ENCODE measurements at regions not wholly inside any gene's neighbourhood (a gene's known extent, or its start where the extent isn't known, plus 50 kb on each side); places are given as distances from the start of the nearest gene placed in this dataset.

DNA sequence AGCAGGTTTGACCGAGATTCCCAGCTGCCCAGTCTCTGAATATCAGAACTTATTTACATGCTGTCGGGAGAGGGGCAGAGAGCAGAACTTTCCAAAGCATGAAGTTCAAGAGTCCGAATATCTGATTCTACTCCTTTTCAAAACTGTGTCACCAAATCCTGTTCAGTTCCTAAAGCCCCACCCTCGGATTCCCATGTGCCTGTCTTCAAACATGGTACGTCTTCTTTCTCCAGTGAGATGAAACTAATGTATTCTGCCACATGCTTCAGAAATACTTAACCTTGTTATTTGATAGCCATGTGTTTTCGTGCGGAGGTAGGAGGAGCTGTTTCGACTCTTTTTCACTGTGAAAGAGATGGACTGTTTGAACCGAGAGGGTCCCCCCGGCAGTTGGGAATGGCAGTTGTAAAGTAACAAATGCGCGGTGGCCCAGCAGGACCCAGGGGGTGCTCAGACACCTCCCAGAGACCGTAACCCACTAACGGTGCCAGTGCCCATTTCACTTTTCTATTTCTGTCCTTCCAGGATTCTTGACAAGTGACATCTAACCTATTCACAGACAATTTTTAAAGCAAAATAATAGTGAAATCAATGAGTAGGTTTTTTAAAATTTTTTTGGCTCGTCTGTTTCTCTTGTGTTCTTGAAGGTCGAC lies 67.2 kb downstream of the ZBTB18 start:
- TF ChIP-seq, protein P1, sequence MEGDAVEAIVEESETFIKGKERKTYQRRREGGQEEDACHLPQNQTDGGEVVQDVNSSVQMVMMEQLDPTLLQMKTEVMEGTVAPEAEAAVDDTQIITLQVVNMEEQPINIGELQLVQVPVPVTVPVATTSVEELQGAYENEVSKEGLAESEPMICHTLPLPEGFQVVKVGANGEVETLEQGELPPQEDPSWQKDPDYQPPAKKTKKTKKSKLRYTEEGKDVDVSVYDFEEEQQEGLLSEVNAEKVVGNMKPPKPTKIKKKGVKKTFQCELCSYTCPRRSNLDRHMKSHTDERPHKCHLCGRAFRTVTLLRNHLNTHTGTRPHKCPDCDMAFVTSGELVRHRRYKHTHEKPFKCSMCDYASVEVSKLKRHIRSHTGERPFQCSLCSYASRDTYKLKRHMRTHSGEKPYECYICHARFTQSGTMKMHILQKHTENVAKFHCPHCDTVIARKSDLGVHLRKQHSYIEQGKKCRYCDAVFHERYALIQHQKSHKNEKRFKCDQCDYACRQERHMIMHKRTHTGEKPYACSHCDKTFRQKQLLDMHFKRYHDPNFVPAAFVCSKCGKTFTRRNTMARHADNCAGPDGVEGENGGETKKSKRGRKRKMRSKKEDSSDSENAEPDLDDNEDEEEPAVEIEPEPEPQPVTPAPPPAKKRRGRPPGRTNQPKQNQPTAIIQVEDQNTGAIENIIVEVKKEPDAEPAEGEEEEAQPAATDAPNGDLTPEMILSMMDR (IDR thresholded peaks at IDR 0.05; ENCODE audit: extremely low read depth, missing control alignments): no peak
- no peak for DNase-seq (ENCODE audit: low spot score)

DNA sequence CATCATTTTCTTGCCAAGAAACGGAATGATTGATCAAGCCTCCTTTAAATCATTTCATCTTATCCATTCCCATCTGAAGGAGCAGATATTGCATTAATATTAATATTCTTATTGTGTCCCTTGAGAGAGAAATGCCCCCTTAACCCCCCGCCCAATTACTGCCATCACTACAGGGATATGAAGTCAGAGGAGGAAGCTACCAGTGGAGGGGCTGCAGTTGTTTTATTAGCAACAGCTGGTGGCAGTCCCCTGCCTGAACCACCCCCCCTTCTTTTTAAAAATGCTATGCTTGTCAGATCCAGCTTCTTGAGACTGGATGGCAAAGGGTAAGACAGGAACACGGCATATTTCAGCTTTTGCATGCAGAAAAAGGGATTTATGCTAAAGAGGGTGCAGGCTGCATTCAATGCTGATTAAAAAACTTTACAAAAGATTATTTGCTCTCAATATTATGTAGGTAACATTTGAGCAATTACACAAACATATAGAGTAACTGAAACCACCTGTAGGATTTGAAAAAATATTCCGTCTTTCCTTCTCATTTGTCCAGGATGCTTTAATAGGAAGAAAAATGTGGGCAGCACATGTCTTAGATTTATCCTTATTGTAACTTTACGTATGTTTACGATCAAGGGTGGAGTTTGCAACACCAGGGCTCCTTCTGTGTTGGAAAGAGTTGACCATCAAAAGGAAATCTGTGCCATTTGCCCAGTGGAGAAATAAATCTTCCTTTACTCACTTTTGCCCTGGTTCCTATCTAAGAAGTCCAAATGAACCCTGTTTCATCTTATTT lies 77.7 kb downstream of the ZBTB18 start:
- TF ChIP-seq, protein P1 (IDR thresholded peaks at IDR 0.05; ENCODE audit: extremely low read depth, missing control alignments): no peak
- DNase-seq (ENCODE audit: low spot score): no peak

DNA sequence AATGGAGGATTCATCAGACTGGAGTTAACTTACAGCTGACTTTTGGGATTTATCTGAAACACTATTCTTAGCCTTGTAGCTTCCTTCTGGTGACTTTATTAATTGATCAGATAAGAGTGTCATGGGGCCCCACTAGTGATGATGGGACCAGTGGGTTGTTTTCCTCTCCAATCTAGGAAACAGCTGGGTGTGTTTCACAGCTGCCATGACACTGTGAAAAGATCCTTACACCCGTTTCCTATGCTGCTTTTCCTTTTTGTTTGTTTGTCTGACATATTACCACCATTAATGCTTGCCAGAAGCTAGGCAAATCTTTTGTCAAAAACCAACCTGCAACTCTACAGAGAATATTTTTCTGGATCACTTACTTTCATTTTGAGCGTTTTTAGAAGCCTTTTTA lies 86.2 kb downstream of the ZBTB18 start:
- TF ChIP-seq, protein P1 (IDR thresholded peaks at IDR 0.05; ENCODE audit: extremely low read depth, missing control alignments): no peak
- no peak for DNase-seq (ENCODE audit: low spot score)

DNA sequence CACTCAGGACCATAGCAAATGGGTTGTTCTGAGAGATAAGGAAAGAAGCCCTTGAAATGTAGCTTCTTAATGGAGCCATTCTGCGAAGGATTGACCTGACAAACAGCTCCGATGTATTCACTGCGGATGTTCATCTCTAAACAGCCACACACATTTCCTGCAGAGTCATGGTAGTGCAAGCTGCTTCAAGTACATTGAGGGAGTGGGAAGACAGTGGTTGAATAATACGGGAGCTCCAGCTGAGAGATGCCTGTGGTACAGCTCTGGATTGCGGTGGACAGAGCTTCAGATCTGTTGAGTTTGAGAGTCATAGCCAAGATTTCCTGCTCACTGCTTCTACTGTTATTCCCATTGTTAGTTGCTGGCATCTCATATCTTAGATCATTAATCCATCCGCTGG lies 86.6 kb downstream of the ZBTB18 start:
- DNase-seq (ENCODE audit: low spot score): no peak
- TF ChIP-seq, protein P1 (IDR thresholded peaks at IDR 0.05; ENCODE audit: extremely low read depth, missing control alignments): no peak

DNA sequence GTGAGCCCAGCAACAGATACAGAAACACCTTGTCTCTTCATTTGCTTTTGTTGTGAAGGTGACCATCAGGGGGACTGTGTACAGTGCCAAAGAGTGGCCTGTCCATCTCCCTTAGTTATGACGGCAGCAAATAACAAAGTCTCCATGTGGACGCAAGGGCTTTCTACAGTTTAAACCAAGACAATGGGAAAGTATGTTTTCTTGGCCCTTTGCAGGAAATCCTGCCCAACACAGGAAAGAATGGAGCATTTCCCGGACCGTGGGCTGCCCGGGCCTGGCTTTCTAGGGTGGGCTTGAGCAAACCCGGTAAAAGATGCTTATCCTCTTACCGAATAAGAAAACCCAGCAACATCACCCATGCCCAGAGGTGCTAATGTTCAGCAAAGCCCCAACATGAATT lies 87.3 kb downstream of the ZBTB18 start:
- DNase-seq (ENCODE audit: low spot score): no peak
- TF ChIP-seq, protein P1 (IDR thresholded peaks at IDR 0.05; ENCODE audit: extremely low read depth, missing control alignments): no peak

DNA sequence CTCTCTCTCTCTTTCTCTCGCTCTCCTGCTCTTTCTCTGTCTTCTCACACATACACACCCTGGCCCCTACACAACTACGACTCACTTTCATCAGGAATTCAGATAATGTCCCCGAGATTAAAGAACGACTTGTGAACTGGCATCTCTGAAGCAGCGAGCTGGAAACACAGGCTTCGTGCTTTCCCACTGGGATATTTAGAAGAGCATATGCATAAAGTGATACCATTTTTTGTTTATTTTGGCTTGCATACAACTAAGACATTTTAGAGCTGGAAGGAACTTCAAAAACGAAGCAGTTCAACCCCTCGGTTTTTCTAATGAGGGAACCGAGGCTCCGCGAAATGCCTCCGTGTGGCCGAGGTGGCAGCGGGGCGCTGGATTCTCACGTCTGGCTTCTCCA lies 88.6 kb downstream of the ZBTB18 start:
- TF ChIP-seq, protein P1 (IDR thresholded peaks at IDR 0.05; ENCODE audit: extremely low read depth, missing control alignments): no peak

DNA sequence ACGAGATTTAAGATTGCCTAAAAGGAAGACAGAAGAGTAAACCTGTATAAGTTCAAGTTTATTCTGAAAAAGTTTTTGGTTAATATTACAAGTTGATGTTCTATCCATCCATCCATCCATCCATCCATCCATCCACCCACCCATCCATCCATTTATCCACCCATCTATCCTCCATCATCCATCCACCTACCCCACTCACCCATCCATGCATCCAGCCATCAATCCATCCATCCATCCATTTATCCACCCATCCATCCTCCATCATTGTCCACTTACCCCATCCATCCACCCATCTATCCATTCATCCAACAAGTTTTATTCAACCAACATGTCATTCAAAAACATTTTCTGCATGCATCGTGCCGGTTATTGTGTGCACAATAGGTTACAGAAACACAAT lies 89.3 kb downstream of the ZBTB18 start:
- no peak for DNase-seq (ENCODE audit: low spot score)
- TF ChIP-seq, protein P1 (IDR thresholded peaks at IDR 0.05; ENCODE audit: extremely low read depth, missing control alignments): no peak

More for the DNA sequence above, 88.6 kb downstream of the ZBTB18 start:
- DNase-seq (ENCODE audit: low spot score): no peak
